Loucy (cell line): ENCODE measurements at regions not wholly inside any gene's neighbourhood (a gene's known extent, or its start where the extent isn't known, plus 50 kb on each side); places are given as distances from the start of the nearest gene placed in this dataset.

Experiments
- H2AFZ ChIP-seq: fragments of 200-600 bp; sonication (generic); 2 replicates; pipeline ENCODE4 v1.6.0; 2016; ENCODE audit warnings: antibody characterized with exemption, mild to moderate bottlenecking, low read length, moderate library complexity
- H3F3A ChIP-seq: fragments of 200-600 bp; 2 replicates; pipeline ENCODE4 v1.6.0; 2016; ENCODE audit warnings: antibody characterized with exemption, low read depth, mild to moderate bottlenecking
- H3K27me3 ChIP-seq: fragments of 200-600 bp; sonication (generic); 2 replicates; pipeline ENCODE4 v1.6.1; 2014; ENCODE audit warnings: low read length, mild to moderate bottlenecking; ENCODE audit not compliant: insufficient read depth, poor library complexity, severe bottlenecking
- H3K36me3 ChIP-seq: fragments of 200-600 bp; sonication (generic); 2 replicates; pipeline ENCODE4 v1.6.1; 2016; ENCODE audit warnings: low read length; ENCODE audit not compliant: insufficient read depth
- H3K4me1 ChIP-seq: fragments of 200-600 bp; sonication (generic); 2 replicates; pipeline ENCODE4 v1.5.1; 2014; ENCODE audit warnings: low read length, mild to moderate bottlenecking; ENCODE audit not compliant: insufficient read depth, poor library complexity, severe bottlenecking
- H3K4me2 ChIP-seq: fragments of 200-600 bp; sonication (generic); 2 replicates; pipeline ENCODE4 v1.6.0; 2014; ENCODE audit warnings: antibody characterized with exemption, low read length, low read depth, mild to moderate bottlenecking; ENCODE audit not compliant: poor library complexity, severe bottlenecking
- H3K4me3 ChIP-seq: fragments of 200-600 bp; sonication (generic); 2 replicates; pipeline ENCODE4 v1.5.1; 2014; ENCODE audit warnings: low read length, mild to moderate bottlenecking, mixed read lengths; ENCODE audit not compliant: poor library complexity, severe bottlenecking
- H3K79me2 ChIP-seq: fragments of 200-600 bp; sonication (generic); 2 replicates; pipeline ENCODE4 v1.6.1; 2014; ENCODE audit warnings: low read length; ENCODE audit not compliant: insufficient read depth
- H3K9ac ChIP-seq: fragments of 200-600 bp; sonication (generic); 2 replicates; pipeline ENCODE4 v1.6.0; 2014; ENCODE audit warnings: mild to moderate bottlenecking, low read depth, low read length, moderate library complexity; ENCODE audit not compliant: poor library complexity, severe bottlenecking
- H3K9me2 ChIP-seq: fragments of 200-600 bp; sonication (generic); replicated peaks from 2 replicates; pipeline ENCODE4 v1.6.1; 2016; ENCODE audit warnings: low read depth, low read length, mixed read lengths
- H3K9me3 ChIP-seq: fragments of 200-600 bp; sonication (generic); 2 replicates; pipeline ENCODE4 v1.6.1; 2014; ENCODE audit warnings: mild to moderate bottlenecking, antibody characterized with exemption, low read length, low read depth; ENCODE audit not compliant: insufficient read depth
- H4K20me1 ChIP-seq: fragments of 200-600 bp; sonication (generic); 2 replicates; pipeline ENCODE4 v1.6.0; 2014; ENCODE audit warnings: antibody characterized with exemption, low read length, mild to moderate bottlenecking; ENCODE audit not compliant: insufficient read depth, poor library complexity, severe bottlenecking
- CTCF ChIP-seq: fragments of 200-600 bp; sonication (generic); conservative IDR thresholded peaks from 2 replicates; pipeline ENCODE4 v1.5.1; 2014; ENCODE audit warnings: mild to moderate bottlenecking, antibody characterized with exemption, low read length
- EZH2phosphoT487 ChIP-seq: fragments of 200-600 bp; IDR thresholded peaks from 2 replicates; pipeline ENCODE4 v1.6.1; 2018; ENCODE audit warnings: antibody characterized with exemption, mild to moderate bottlenecking, moderate library complexity, borderline replicate concordance

DNA sequence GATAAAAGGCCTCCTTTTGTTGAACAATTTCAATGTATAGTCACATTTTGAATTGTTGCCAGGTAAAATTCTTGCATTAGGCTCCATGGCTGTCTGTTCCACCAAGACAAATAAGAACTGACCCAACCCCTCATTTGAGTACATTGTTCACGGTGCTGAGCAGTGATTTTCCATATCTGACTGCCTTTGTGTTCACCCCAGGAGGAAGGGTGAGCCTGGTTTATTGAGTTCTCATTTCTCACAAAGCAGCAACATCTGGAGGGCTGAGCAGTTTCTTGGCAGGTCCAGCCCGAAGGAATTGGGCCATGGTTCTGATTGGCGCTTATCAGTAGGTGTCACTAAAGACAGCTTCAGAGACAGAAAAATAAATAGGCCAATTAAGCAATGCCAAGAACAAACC lies 149.1 kb downstream of the BMP4 start:
- no peaks in the 10 kb centered on the region for H4K20me1 ChIP-seq
- TF ChIP-seq CTCF (no peak), EZH2phosphoT487 (no peak)
- H3K9me3 ChIP-seq = no peaks in the 10 kb centered on the region
- no peaks in the 10 kb centered on the region for H3K36me3 ChIP-seq
- H3K4me3 ChIP-seq = no peak overlapping the region
- no peak overlapping the region for H3K9ac ChIP-seq
- H3F3A ChIP-seq = no peaks in the 10 kb centered on the region
- H3K79me2 ChIP-seq = no peaks in the 10 kb centered on the region
- no peaks in the 10 kb centered on the region for H3K4me1 ChIP-seq
- H3K27me3 ChIP-seq = no peaks in the 10 kb centered on the region
- H3K4me2 ChIP-seq = no peak overlapping the region
- H3K9me2 ChIP-seq = no peaks in the 10 kb centered on the region
- H2AFZ ChIP-seq = no peak overlapping the region

DNA sequence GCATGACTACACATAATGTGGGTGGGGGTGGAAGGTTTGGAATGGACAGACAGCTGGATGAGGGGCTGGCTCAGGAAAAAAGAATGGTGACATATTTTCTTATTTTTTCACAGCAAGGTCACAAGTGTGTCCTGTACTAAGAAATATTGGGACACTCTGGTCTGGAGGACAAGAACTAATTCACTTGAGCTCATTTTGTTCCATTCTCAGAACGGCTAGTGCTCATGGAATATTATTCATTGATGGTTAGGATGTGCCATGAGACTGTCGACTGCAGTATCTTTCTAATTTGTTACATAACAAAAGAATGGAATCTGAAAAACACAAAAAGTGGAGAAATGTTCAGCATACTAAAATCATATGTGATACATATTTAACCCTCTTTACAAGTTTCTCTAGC lies 149.5 kb downstream of the BMP4 start:
- Histone ChIP-seq H3K4me3 (no peak overlapping the region), H3K27me3 (no peaks in the 10 kb centered on the region), H3K4me2 (no peak overlapping the region), H3K9me2 (no peaks in the 10 kb centered on the region), H3K79me2 (no peaks in the 10 kb centered on the region), H3K4me1 (no peaks in the 10 kb centered on the region), H3K9me3 (no peaks in the 10 kb centered on the region), H2AFZ (no peak overlapping the region), H3K36me3 (no peaks in the 10 kb centered on the region), H3K9ac (no peak overlapping the region), H4K20me1 (no peaks in the 10 kb centered on the region), H3F3A (no peaks in the 10 kb centered on the region)
- TF ChIP-seq EZH2phosphoT487 (no peak), CTCF (no peak)

GRCh38 chr14:53796734-53797133 lies 159.9 kb downstream of the BMP4 start:
- Histone ChIP-seq H3K4me1 (no peaks in the 10 kb centered on the region), H3K9me3 (no peaks in the 10 kb centered on the region), H3K4me3 (no peak overlapping the region), H3K36me3 (no peaks in the 10 kb centered on the region), H4K20me1 (no peaks in the 10 kb centered on the region), H2AFZ (no peak overlapping the region), H3K9ac (no peak overlapping the region), H3K27me3 (no peaks in the 10 kb centered on the region), H3K9me2 (no peaks in the 10 kb centered on the region), H3K79me2 (no peaks in the 10 kb centered on the region), H3K4me2 (no peak overlapping the region), H3F3A (no peaks in the 10 kb centered on the region)
- TF ChIP-seq EZH2phosphoT487 (no peak), CTCF (no peak)
